ENCODE measurements at regions not wholly inside any gene's neighbourhood (a gene's known extent, or its start where the extent isn't known, plus 50 kb on each side); places are given as distances from the start of the nearest gene placed in this dataset.
"Not testable (repeated sequence)": the region's sequence is repeated elsewhere in the genome, so short reads cannot be mapped to it uniquely, and the experiment has no call there.

GRCh38 chr12:91680864-91681263 is 464.8 kb downstream of the BTG1 start:
- DNase-seq (ENCODE audit: low read depth in 2 of 2): no peak

DNA sequence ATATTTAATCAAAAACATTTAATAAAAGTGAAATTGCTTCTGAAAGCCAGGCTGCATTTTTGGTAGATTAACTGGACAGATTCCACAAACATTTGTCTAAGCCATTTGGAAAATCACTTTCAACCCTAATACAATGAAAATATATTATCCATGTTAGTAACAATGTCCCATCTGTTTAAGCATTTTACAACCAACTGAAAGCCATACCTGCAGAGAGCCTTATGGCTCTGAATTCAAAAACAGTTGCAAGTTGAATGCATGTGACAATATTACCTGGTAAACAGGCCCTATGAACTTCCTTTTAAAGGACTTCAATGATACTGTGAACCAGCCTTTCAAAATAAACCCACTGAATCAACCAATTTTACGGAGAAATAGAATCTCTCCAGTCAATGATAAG is 468.1 kb downstream of the BTG1 start:
- no peak for DNase-seq (ENCODE audit: low read depth in 2 of 2)

DNA sequence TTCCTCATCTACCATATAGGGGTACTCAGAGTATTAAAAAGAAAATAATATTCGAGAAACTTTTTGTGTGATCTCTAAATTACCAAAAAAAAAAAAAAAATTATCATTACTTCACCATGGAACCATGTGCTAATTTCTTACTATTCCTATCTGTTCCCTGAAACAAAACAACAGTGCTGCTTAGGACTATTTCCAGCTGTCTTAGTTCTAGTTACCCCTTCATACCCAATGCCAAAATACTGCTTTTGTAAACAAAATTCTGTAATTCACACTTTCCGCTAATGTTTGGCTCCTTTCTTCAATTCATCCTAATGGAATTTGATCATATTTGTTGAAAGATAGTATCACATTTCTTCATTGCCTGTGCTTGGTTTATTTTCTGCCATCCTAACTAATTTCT is 470.2 kb downstream of the BTG1 start:
- DNase-seq (ENCODE audit: low read depth in 2 of 2): no peak

DNA sequence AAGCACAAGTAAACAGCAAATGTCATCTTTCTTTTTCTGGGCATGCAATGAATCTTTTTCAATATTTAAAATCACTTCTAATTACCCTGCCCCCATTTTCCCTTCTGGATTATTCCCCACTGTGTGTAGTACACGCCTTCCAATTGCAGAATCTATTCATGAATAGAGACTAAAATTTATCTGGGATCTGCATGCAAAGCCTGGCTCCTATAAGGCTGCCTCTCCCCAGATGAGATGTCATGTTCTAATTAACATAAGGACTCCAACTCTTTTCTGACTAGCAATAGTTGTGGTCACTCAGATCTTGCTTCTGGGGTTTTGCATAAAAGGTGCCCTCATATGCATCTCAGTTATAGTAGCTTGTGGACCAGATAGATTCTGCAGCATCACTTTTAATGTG is 473.5 kb downstream of the BTG1 start:
- no peak for DNase-seq (ENCODE audit: low read depth in 2 of 2)

DNA sequence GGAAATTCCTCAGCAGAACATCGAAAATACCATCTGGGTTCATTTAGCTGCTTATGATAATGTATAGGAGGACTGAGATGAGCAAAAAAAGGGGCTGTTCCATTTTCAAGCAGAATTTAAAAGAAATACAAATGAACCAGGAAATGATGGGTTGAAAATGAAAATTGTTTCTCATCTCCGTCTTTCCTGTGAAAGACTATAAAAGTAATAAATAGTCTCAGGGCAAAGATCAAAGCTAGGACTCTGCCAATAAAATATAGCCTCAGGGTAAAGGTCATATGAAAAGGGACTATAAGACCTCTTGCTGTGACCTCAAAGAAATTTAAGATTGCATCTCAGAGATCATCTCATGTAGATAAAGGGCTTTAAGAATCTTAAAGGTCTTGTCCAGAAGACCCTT is 478.0 kb downstream of the BTG1 start:
- DNase-seq (ENCODE audit: low read depth in 2 of 2): no peak

DNA sequence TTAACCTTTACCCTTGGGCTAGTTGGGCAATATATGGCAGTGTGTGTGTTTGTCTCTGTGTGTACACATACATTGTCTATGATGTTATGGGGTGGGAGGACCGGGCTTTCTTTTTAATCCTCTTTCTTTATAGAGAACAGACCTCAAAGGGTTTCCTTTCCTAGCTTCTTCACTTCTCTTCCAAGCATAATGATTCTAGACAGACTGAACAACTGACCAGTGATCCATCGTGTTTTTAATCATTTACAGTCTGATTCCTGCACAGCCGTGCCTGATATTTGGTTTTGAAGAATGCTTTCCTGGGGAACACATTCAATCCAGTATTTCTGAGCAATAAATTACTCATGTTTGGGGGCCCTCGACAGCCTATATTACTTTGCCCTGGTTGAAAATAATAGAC is 481.1 kb upstream of the DCN start:
- no peak for DNase-seq (ENCODE audit: low read depth in 2 of 2)

- no peak for DNase-seq (ENCODE audit: low read depth in 2 of 2)
Measured at GRCh38 chr12:91663310-91663709, 480.7 kb upstream of the DCN start.

- no peak for DNase-seq (ENCODE audit: low read depth in 2 of 2)
Measured at GRCh38 chr12:91662021-91662420, 479.4 kb upstream of the DCN start.

GRCh38 chr12:91657032-91657431 is 474.4 kb upstream of the DCN start:
- no peak for DNase-seq (ENCODE audit: low read depth in 2 of 2)

- DNase-seq (ENCODE audit: low read depth in 2 of 2): no peak
Measured at GRCh38 chr12:91655966-91656365, 473.3 kb upstream of the DCN start.

- no peak for DNase-seq (ENCODE audit: low read depth in 2 of 2)
Measured at GRCh38 chr12:91654087-91654486, 471.5 kb upstream of the DCN start.

DNA sequence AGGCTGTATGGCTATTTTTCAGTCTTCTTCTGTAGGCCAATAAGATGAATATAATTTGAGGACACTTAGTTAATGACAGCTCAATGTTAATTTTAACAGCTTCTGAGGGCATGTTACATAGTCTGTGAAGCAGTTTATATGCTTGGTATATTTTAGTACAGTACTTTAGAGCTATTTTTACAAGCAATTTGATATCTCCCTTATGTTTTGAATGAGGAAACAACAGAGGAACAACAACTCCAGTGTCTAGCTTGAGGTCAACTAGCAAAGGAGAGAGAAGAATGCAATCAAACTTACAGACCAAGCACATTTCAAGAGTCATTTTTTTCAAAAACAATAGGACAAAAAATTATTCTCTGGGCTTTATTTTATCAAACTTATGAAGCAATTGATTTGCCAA is 469.1 kb upstream of the DCN start:
- DNase-seq (ENCODE audit: low read depth in 2 of 2): no peak

DNA sequence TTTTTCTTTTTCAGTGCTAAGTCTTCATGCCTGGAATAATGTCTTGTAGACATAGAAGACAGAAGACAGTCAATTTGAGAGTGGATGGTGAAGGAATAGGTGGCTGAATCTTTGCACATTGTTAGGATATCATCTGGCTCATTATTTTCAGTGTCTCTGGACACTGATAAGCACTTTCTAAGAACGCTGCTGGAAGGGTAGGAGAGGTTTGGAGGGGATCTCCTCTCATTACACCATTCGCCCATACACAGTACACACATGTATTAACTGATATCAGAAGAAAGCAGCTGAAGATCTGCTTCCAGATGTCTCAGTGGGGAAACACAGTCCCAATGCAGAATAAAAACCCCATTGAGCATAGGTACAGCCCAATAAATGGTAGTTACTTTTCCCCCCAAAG is 461.1 kb upstream of the DCN start:
- no peak for DNase-seq (ENCODE audit: low read depth in 2 of 2)

GRCh38 chr12:91640021-91640420 is 457.4 kb upstream of the DCN start:
- DNase-seq (ENCODE audit: low read depth in 2 of 2): no peak

- DNase-seq (ENCODE audit: low read depth in 2 of 2): no peak
Measured at GRCh38 chr12:91639327-91639726, 456.7 kb upstream of the DCN start.

DNA sequence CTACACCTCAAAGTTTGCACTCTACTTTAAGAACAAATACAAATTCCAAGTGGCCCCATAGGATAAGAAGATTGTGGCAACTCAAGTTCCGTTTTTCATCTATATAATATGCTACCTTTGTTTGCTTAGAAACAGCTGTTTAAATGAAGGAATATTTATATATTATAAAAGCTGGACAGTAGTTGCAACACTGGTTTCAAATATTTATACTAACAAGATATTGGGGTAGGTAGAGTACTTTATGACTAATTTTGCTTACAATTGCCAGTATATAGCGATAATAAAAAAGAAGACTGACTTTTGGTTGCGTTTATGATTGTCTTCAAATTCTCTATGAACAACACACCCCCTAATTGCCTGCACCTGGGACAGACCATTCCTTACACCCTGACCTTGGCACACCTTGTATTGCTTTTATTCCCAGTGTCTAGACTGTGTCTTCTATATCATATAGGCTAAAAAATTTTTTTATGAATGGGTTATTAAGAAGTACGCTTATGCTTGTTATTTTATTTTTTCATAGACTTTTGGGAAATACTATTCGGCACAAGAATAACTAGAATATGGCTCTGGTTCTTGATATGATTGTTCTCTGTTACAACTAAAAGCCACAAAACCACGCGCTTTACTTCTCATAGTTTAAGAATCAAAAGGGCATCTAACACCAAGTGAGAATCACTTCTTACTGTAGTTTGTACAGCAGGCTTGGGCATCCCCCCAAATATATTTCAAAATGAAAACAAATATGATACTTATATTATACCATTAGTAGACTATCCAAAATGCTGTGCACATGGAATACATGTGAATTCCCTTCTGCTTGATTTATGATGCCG is 455.4 kb upstream of the DCN start:
- DNase-seq (ENCODE audit: low read depth in 2 of 2): no peak

DNA sequence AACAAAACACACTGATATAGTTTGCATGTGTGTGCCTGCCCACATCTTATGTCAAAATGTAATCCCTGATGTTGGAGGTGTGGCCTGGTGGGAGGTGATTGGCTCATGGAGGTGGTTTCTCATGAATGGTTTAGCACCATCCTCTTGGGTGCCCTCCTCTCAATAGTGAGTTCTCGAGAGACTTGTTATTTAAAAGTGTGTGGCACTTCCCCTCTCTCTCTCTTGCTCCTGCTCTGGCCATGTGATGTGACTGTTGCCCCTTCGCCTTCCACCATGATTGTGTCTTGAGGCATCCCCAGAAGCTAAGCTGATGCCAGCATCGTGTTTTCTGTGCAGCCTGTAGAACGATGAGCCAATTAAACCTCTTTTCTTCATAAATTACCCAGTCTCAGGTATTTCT is 454.1 kb upstream of the DCN start:
- no peak for DNase-seq (ENCODE audit: low read depth in 2 of 2)

GRCh38 chr12:91634386-91634713 is 451.7 kb upstream of the DCN start:
- DNase-seq (ENCODE audit: low read depth in 2 of 2): not testable (repeated sequence)

GRCh38 chr12:91633734-91634357 is 451.2 kb upstream of the DCN start:
- no peak for DNase-seq (ENCODE audit: low read depth in 2 of 2)

- no peak for DNase-seq (ENCODE audit: low read depth in 2 of 2)
Measured at GRCh38 chr12:91633206-91633605, 450.6 kb upstream of the DCN start.

- DNase-seq (ENCODE audit: low read depth in 2 of 2): no peak
Measured at GRCh38 chr12:91632042-91632786, 449.6 kb upstream of the DCN start.

DNA sequence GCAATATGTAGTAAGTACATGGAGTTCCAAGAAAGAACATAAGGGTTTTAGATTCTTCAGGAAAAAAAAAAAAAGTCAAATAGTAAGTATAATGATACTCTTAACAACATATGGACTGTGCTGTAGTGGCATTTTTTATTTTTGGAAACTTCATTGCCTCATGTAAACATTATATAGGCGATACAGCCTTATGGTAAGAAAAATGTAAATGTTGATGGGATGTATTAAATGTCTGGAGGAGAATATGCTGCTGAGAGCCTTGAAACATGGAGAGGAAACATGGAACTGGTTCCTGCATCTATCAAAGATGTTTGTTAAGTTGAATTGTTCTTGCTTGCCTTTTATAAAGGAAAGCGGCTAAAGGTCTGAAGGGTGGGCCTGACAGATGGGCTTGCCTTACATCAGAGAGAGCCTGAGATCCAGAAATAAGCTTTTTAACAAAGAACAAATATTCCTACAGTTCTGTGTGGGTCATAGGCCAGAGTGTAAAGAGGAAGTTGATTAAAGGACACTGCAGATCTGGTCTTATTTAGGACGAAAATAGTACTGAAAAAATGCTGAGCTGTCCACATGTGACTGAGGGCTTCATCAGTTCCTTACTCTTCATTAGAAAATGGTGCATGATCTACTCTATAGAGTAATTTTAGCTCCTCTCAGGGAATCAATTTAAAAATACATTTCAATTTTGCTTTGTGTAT is 448.1 kb upstream of the DCN start:
- no peak for DNase-seq (ENCODE audit: low read depth in 2 of 2)

Data from fibroblast of skin of left biceps (primary cell).